GM18867 (cell line): ENCODE measurements at regions not wholly inside any gene's neighbourhood (a gene's known extent, or its start where the extent isn't known, plus 50 kb on each side); places are given as distances from the start of the nearest gene placed in this dataset.

Experiments
- ATAC-seq: cut with Tn5 transposase; IDR thresholded peaks from one replicate; pipeline ENCODE4 v1.9.1; 2021; ENCODE audit warnings: mild to moderate bottlenecking, moderate library complexity; ENCODE audit not compliant: unreplicated experiment

GRCh38 chr10:130833596-130833995 is 477.9 kb downstream of the TCERG1L start:
- no peak for ATAC-seq

DNA sequence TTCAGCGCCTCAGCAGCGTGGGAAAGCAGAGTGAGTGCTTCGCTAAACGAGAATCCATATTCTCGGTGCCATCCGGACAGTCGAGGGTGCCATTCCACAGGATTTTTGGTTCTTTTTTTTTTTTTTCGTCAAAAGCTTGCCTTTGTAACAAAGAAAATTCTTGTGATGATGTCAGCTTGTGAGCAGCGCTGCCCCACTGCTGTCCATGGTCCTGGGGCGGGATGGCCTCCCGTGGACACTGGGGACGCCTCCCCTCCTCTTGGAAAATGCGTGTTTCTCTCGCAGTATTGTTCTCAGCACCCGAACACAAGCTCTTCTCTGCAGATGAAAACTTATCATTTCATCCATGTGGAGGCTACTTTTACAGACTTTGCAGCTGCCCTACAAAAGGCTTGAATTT is 477.4 kb downstream of the TCERG1L start:
- ATAC-seq: no peak

DNA sequence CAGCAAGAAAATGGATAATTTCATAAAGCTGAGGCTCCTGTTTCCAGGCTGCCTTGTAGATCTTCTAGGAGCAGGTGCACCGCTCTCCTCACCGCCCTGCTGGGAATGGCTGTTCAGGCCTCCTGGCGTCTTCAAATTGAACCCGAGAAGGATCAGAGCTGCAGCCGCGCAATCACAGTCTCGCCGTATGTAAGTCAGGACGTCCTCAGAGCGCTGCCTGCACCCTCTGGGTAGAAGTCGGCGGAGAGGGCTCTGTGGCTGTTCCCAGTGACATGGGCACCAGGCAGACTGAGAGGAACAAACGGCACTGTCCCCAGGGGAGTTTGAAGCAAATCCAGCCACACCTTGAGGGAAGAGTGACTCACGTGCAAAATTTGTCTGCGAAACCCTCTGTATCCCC is 476.9 kb downstream of the TCERG1L start:
- no peak for ATAC-seq

- ATAC-seq: no peak
Observed at GRCh38 chr10:130835068-130835467, 476.5 kb downstream of the TCERG1L start.

GRCh38 chr10:130836344-130836743 is 475.2 kb downstream of the TCERG1L start:
- no peak for ATAC-seq

DNA sequence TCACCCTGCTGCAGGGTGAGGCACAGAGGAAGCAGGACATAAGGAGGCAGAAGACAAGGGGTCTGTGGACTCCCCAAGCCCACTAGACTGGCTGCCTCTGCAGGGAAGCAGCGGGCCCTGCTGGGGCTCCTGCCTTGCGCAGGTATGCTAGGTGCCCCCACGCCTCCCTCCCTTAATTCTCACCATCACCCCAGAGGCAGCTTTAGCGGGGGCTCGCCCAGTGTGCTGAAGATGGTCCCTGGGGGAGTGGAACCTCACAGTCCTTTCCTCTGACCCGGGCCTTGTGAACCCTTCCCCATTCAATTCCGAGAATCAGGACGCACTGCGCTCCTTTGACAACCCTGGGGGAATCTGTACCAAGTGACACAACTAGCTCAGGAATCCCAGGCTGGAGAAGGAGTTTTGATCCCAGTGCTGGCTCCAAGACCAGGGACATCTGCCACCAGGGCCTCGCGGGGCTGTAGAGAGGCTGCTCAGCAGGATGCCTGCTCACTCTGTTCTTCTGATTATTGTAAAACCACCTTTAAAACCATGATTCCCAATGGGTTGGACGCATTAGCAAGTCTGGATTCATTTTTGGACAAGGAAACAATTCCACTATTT is 468.4 kb downstream of the TCERG1L start:
- no peak for ATAC-seq

DNA sequence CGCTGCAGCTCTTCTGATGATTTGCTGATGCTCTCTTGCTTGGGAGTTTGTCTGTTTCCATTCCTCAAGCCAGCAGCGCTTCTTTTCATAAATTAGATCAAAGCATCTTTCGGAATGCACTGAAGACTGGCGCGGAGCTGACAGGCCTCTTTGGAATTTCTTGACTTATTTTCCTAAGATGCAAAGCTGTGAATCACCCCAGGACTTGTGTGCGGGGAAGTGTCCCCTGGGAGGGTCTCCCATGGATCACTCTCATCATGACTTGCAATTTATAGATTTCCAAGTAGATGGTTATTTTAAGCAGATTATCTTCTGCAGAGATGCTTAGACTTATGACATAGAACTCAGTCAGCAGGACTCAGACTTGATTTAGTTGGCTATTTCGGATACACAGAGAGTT is 467.2 kb downstream of the TCERG1L start:
- ATAC-seq: no peak

DNA sequence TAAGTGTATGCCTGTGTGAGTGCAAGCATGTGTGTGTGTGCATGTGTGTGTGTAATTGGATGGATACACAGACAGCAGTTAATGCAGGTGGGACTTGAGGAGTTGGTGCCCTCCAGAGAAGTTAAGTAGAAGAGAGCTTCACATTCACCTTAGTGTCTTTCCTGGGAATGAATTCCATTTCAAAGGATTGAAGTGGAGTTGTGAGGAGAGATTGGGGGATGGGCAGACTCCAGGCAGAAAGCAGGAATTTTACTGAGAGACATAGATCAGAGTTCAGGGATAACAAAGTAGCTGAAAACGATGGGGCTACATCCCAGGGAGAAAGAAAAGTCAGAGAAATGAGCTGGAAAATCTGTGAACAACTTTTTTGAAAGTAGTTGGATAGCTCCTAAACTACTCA is 464.4 kb downstream of the TCERG1L start:
- no peak for ATAC-seq

DNA sequence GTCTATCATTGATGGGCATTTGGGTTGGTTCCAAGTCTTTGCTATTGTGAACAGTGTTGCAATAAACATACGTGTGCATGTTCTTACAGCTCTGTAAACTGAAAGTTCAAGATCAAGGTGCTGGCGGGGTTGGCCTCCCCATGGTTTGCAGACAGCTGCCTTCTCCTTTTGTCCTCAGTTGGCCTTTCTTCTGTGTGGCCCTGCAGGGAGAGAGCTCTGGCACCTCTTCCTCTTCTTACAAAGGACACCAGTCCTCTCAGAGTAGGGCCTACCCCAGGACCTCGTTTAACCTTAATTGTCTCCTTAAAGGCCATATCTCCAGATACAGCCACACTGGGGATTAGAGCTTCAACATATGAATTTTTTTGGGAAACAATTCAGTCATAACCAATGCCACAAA is 462.7 kb downstream of the TCERG1L start:
- ATAC-seq: no peak

DNA sequence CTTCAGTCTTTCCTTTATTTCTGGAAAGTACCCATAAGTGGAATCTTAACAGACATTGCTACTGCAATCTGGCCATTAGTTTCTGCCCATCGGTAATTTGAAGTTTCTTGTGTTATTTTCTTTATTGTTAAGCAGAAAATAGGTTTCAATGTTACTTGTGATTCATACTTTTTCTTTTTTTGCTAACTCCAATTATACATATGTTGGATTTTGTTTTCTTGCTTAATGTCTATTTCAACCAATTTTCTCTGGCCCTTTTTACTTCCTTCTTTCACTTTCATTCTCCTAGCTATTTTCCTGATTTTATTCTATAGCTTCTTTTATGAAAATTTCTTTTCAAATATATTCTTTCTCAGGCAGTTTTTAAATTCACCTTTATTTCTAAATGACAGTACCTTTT is 457.4 kb downstream of the TCERG1L start:
- ATAC-seq: no peak

- ATAC-seq: no peak
Observed at GRCh38 chr10:130857631-130858295, 453.8 kb downstream of the TCERG1L start.

DNA sequence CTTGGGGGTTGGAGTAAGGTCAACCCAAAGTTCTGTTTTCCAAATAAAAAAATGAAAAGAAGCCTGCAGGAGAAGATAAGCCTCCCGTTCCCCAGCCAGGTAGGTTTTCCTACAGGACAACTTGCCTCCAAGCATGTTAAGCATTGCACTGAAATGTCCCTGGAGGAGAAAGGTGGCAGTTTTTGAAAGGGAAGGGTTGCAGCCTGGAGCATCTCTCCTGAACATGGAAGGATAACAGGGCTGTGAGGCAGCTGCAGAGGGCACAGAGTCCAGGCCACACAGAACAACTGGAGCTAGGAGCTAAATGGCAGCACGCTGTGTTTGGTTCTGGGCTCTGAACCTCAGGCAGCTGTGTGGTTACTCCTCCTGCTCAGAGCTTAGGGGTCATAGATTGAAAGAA is 452.9 kb downstream of the TCERG1L start:
- no peak for ATAC-seq

DNA sequence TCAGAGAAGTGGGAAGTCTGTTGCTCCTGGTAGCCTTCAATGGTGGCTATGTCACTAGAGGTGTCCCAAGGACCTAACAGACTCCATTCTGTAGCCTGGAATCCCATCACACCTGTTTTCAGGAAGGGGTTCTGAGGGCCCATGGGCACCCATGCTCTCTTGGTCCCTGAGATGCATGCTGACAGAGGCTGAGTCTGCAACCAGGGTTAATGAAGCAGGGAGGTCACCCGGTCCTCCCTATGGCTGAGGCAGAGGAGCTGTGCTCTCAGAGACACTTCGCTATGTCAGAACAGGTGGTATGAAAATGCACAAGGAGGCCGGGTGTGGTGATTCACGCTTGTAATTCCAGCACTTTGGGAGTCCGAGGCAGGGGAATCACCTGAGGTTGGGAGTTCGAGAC is 452.1 kb downstream of the TCERG1L start:
- no peak for ATAC-seq

- ATAC-seq: no peak
Observed at GRCh38 chr10:130862122-130862521, 449.4 kb downstream of the TCERG1L start.

DNA sequence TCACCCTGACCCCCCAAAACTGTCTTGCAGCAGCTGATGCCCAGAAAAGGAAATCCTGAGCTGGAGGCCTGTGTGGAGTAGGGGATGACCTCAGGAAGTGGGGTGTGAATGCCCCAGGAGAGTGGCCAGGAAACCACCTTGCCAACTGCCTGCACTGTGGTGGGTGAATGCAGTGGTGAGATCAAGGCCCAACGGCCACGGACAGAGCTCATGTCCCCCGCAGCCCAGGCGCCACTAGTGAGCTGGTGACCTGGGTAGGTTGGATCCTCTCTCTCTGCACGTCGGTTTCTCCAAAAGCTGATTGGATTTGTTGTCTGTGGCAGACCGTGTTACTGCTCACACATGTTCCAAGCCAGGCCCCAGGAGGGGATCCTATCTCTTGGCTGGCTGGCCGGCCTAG is 448.9 kb downstream of the TCERG1L start:
- no peak for ATAC-seq

DNA sequence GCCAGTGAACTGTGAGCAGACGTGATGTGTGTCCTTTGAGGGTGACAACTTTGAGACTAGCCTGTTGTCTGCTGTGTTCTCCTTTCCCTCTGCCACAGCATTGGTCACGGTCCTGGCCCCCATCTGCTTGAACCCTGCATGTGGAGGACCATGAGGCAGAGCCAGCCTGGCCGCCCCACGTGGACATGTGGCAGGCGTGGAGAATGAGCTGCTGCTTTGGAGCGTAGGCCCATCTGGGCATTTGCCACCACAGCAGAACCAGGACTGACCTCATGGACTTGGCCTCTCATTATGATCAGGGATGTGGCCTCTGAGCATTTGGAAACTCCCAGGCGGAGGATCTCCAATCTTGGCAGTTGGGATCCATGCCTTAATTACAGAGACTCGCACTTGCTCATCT is 448.5 kb downstream of the TCERG1L start:
- no peak for ATAC-seq

DNA sequence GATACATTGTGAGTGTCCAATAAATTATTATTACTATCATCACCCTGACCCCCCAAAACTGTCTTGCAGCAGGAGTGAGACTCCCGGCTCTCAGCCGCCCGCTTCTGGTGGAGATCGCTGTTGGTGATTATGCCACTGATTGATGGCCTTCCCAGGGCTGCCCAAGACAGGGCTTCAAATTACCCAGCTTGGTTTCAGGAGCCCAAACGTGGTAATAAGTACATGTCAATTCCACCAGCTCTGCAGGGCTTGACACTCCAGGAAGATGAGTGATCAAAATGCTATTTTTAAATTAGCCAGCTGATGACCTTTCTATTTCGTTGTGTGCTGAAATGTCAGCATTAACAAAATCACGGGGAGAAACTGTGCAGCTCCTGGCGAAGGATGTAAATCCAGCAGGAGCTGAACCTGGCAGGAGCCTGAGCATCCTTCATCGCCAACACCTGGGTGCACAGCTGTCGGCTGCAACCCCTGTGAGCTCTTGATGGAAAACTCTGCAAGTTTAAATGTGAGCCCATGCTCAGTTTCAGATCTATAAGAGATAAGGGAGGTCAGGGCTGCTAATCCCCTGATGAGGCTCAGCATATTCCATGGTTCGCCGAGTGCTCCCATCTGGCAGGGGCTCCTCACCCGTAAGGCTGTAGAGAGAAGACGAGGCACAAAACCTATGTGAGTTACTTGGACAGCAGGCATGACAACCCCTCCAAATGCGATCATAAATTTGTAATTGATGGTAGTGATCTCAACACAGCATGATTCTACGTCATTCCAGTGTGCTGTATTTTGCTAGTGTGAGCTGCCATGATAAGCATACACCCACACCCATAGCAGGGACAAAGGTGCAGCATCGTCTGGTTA is 446.3 kb downstream of the TCERG1L start:
- ATAC-seq: no peak

- no peak for ATAC-seq
Observed at GRCh38 chr10:130866857-130867256, 444.7 kb downstream of the TCERG1L start.

GRCh38 chr10:130867446-130868194 is 443.9 kb downstream of the TCERG1L start:
- no peak for ATAC-seq

DNA sequence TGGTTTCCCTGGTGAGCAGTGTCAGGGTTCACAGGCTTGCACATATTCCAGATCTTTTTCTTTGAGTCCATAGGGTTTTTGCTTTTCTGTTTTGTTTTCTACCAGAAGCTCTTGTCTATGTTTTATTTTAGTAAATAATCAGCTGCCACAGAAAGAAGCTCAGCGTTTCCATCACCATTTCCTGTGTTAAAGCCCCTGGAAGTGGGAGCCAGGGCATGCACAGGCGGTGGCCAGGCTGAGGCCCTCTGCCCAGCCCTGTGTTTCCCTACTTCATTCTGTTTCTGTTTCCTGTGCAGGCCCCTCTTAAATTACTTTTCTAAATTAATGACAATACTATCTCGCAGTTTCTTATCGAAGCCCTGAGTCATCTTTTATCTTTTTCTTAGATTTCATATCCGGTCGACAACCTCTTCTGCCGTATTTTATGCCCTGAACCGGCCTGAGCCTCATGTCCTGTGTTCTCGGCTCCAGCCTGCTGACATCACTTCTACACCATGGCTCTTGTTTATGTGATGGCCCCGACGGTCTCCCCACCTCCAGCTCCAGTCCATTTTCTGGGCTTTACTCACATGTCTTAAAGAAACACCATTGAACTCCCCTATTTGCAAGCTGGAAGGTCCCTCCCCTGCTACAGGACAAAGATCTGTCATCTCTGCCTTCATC is 442.2 kb downstream of the TCERG1L start:
- ATAC-seq: no peak

DNA sequence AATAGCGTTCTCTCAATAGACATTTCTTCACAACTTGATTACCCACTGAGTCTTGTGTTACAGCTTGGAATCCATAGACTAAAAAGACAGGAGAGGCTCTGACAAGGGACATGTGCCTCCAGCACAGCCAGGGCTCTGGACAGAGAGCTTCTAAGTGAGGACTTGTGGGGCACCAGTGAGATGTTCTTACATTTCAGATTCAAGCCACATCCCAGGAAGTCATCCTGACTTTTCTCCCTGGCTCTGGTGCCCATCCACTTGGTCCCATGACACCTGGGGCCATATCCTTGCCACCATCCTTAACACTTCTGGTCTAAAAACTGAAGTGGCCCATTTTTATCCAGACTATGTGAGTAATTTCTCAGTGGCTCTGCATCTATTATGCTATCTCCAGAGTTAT is 440.1 kb downstream of the TCERG1L start:
- ATAC-seq: no peak
